ENCODE measurements at regions not wholly inside any gene's neighbourhood (a gene's known extent, or its start where the extent isn't known, plus 50 kb on each side); places are given as distances from the start of the nearest gene placed in this dataset.

DNA sequence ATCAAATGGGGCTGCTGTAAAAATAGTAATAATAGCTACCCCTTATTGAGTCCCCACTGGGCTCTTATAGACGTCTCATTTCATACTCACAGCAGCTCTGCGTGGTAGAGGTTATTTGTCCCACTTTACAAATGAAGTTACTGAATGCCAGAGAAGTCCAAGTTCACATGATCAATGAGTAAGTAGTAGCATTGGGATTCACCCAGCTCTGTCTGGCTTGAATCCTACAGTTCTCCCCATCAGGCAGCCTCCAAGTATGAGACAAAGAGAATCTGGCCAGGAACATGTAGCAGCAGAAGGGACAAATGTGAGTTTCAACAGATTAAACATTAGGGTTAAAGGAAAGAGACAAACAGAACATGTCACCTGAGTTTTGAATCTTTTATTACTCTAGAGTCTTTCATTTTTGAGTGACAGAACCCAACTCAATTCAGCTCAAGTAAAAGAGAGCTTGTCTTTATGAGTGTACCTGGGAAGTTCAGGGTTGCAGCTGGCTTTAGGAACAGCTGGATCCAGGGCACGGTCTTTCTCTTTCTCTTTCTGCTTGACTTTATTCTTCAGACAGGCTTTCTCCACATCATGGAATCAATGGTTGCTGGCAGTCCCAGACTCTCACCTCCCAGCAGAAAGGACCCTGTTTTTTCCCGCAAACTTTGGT is 64.1 kb upstream of the JDP2 start:
- Mint-ChIP-seq H3K4me3 (no peak overlapping the region), H3K4me1 (no peaks in the 10 kb centered on the region), H3K9me3 (peaks cover 3% of the 10 kb centered on the region), H3K27me3 (ENCODE audit: low read depth) (peaks cover 13% of the 10 kb centered on the region), H3K27ac (no peak overlapping the region), H3K36me3 (no peaks in the 10 kb centered on the region)
- TF ChIP-seq, protein P1, sequence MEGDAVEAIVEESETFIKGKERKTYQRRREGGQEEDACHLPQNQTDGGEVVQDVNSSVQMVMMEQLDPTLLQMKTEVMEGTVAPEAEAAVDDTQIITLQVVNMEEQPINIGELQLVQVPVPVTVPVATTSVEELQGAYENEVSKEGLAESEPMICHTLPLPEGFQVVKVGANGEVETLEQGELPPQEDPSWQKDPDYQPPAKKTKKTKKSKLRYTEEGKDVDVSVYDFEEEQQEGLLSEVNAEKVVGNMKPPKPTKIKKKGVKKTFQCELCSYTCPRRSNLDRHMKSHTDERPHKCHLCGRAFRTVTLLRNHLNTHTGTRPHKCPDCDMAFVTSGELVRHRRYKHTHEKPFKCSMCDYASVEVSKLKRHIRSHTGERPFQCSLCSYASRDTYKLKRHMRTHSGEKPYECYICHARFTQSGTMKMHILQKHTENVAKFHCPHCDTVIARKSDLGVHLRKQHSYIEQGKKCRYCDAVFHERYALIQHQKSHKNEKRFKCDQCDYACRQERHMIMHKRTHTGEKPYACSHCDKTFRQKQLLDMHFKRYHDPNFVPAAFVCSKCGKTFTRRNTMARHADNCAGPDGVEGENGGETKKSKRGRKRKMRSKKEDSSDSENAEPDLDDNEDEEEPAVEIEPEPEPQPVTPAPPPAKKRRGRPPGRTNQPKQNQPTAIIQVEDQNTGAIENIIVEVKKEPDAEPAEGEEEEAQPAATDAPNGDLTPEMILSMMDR (IDR thresholded peaks at IDR 0.05; ENCODE audit: unreplicated experiment), result no peak
- DNase-seq (ENCODE audit: low spot score in 2 of 2, unreplicated experiment in 2 of 2), result no peak

DNA sequence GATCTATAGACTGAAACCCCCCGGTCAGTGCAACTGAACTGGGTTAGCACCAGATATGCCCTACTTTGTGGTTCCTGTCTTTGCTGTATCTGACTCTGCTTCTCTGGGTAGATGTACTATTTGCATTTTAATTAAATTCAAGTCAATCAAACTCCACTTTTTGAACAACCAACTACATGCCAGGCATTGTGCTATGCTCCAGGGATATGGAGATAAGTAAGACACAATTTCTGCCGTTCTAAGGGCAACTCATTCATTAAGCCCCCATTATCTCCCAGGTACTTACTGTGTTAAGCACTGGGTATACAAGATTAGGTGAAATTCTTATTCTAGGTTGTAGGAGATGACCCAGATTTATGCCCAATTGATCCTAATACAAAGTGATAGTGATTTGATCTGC is 62.7 kb upstream of the JDP2 start:
- H3K27ac Mint-ChIP-seq, result no peak overlapping the region
- peaks cover 4% of the 10 kb centered on the region for H3K9me3 Mint-ChIP-seq
- H3K4me1 Mint-ChIP-seq, result no peaks in the 10 kb centered on the region
- H3K36me3 Mint-ChIP-seq, result no peaks in the 10 kb centered on the region
- no peak for DNase-seq (ENCODE audit: low spot score in 2 of 2, unreplicated experiment in 2 of 2)
- peaks cover 13% of the 10 kb centered on the region for H3K27me3 Mint-ChIP-seq (ENCODE audit: low read depth)
- TF ChIP-seq, protein P1 (IDR thresholded peaks at IDR 0.05; ENCODE audit: unreplicated experiment), result no peak
- H3K4me3 Mint-ChIP-seq, result no peak overlapping the region

DNA sequence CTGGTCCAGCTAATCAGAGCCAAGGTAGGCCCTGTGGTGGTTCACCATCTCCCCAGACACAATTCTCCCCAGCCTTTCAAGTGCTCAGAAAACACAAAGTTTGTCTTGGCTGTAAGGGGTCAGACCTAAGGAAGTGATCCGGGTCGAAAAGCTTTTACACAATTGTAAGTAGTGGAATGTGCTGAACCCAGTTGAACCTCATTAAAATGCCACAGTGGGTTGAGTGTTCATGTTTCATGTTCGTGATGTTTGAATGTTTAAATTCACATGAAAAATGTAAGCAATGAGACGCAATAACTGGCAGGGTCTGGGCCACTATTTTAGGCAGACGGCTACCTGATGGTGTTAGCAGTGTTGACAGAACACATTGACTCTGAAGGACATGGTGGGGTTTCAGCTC is 60.9 kb upstream of the JDP2 start:
- H3K36me3 Mint-ChIP-seq, result no peaks in the 10 kb centered on the region
- H3K9me3 Mint-ChIP-seq, result peaks cover 4% of the 10 kb centered on the region
- H3K4me1 Mint-ChIP-seq, result no peaks in the 10 kb centered on the region
- TF ChIP-seq, protein P1 (IDR thresholded peaks at IDR 0.05; ENCODE audit: unreplicated experiment), result no peak
- H3K27me3 Mint-ChIP-seq (ENCODE audit: low read depth), result peaks cover 19% of the 10 kb centered on the region
- no peak overlapping the region for H3K27ac Mint-ChIP-seq
- H3K4me3 Mint-ChIP-seq, result no peak overlapping the region
- DNase-seq (ENCODE audit: low spot score in 2 of 2, unreplicated experiment in 2 of 2), result no peak

DNA sequence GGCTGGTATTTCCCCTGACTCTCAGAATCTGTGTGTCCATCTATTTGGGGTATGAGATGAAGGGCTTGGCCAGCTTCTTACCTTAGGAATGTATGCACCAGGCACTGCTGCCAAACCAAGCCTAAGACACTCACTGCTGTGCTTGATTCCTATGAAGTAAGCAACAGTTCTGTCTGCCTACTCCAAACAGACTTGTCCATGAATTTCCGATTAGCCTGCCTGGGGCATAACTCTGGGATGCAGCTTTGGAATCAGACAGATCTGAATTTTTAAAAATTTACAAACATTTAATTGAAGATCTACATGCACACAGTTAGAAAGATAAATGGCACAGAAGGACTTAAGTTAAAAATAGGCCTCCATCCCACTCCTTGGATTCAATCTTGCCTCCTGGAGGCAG is 59.5 kb upstream of the JDP2 start:
- Mint-ChIP-seq H3K27me3 (ENCODE audit: low read depth) (peaks cover 21% of the 10 kb centered on the region), H3K27ac (no peak overlapping the region), H3K4me1 (peaks cover 3% of the 10 kb centered on the region), H3K36me3 (no peaks in the 10 kb centered on the region), H3K9me3 (peaks cover 4% of the 10 kb centered on the region), H3K4me3 (no peak overlapping the region)
- DNase-seq (ENCODE audit: low spot score in 2 of 2, unreplicated experiment in 2 of 2), result no peak
- TF ChIP-seq, protein P1 (IDR thresholded peaks at IDR 0.05; ENCODE audit: unreplicated experiment), result no peak

DNA sequence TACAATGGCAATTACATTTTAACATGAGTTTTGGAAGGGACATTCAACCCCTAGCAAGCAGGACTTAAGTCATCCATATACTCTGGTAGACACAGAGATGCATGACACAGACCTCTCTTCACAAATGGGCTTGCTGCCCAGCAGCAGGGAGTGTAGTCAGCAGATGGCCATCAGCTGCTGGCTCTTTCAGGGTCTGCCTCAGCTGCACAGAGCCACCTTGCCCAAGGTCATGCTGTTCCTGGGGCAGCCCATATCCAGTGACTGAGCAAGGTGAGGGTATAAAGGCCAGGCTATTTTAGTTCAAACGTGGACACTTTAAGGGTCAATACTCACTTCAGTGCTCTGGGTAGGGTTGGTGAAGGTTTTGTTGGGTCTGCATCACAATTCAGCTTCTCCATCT is 58.3 kb upstream of the JDP2 start:
- Mint-ChIP-seq H3K4me3 (no peak overlapping the region), H3K36me3 (no peaks in the 10 kb centered on the region), H3K9me3 (peaks cover 4% of the 10 kb centered on the region), H3K27ac (no peak overlapping the region), H3K4me1 (peaks cover 3% of the 10 kb centered on the region), H3K27me3 (ENCODE audit: low read depth) (peaks cover 17% of the 10 kb centered on the region)
- TF ChIP-seq, protein P1 (IDR thresholded peaks at IDR 0.05; ENCODE audit: unreplicated experiment), result no peak
- DNase-seq (ENCODE audit: low spot score in 2 of 2, unreplicated experiment in 2 of 2), result no peak
